SJSA1 (cell line): ENCODE measurements at regions not wholly inside any gene's neighbourhood (a gene's known extent, or its start where the extent isn't known, plus 50 kb on each side); places are given as distances from the start of the nearest gene placed in this dataset.
"Not testable (repeated sequence)": the region's sequence is repeated elsewhere in the genome, so short reads cannot be mapped to it uniquely, and the experiment has no call there.

Experiments
- DNase-seq, 2 experiments: peaks; one replicate each; pipeline ENCODE4 v3.0.0-alpha.2; 2015 to 2020; ENCODE audit warnings: low spot score in 2 of 2, low read depth in 1 of 2
- H3K27ac ChIP-seq: fragments of 250-450 bp; sonication (Bioruptor Pico); 2 replicates; pipeline ENCODE4 v1.5.1; 2020; ENCODE audit warnings: mild to moderate bottlenecking, moderate library complexity
- H3K27me3 ChIP-seq: fragments of 250-450 bp; sonication (Bioruptor Pico); replicated peaks from 2 replicates; pipeline ENCODE4 v1.5.1; 2020; ENCODE audit warnings: mild to moderate bottlenecking, moderate library complexity
- H3K36me3 ChIP-seq: fragments of 250-450 bp; sonication (Bioruptor Pico); 2 replicates; pipeline ENCODE4 v1.5.1; 2020; ENCODE audit warnings: mild to moderate bottlenecking
- H3K4me1 ChIP-seq: fragments of 250-450 bp; sonication (Bioruptor Pico); replicated peaks from 2 replicates; pipeline ENCODE4 v1.6.1; 2021; ENCODE audit warnings: mild to moderate bottlenecking
- H3K4me3 ChIP-seq: fragments of 250-450 bp; sonication (Bioruptor Pico); 2 replicates; pipeline ENCODE4 v1.5.1; 2020; ENCODE audit warnings: mild to moderate bottlenecking
- H3K9me3 ChIP-seq: fragments of 250-450 bp; sonication (Bioruptor Pico); replicated peaks from 2 replicates; pipeline ENCODE4 v1.5.1; 2020; ENCODE audit warnings: mild to moderate bottlenecking

DNA sequence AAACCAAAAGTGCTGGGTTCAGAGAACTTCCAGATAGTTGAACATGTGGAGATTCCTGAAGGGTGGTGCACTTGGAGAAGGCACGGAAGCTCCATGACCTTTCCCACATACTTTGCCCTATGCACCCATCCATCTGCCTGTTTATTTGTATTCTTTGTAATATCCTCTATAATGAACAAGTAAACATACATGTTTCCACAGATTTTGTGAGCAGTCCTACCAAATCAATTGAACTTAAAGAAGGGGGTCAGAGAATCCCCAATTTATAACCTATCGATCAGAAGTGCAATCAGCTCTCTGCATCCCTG lies 121.4 kb downstream of the ADSS2 start:
- Histone ChIP-seq H3K9me3 (no peaks in the 10 kb centered on the region), H3K36me3 (no peaks in the 10 kb centered on the region), H3K27ac (no peak overlapping the region), H3K4me3 (no peak overlapping the region), H3K27me3 (no peaks in the 10 kb centered on the region), H3K4me1 (peaks cover 23% of the 10 kb centered on the region; the same call in 1 of the 2 replicates)
- DNase-seq: no peak

DNA sequence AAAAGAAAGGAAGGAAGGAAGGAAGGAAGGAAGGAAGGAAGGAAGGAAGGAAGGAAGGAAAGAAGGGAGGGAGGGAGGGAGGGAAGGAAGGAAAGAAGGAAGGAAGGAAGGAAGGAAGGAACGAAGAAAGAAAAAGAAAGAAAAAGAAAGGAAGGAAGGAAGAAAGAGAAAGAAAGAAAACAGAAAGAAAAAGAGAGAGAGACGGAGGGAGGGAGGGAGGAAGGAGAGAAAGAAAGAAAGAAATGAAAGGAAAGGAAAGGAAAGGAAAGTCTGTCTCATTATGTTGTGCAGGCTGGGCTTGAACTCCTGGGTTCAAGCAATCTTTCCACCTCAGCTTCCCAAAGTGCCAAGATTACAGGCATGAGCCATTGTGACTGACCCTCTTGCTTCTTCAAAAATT lies 118.9 kb downstream of the ADSS2 start:
- H3K36me3 ChIP-seq, H3K9me3 ChIP-seq, H3K4me3 ChIP-seq, H3K27me3 ChIP-seq, H3K27ac ChIP-seq, DNase-seq: not testable (repeated sequence)
- peaks cover 20% of the 10 kb centered on the region; the same call in 1 of the 2 replicates for H3K4me1 ChIP-seq

DNA sequence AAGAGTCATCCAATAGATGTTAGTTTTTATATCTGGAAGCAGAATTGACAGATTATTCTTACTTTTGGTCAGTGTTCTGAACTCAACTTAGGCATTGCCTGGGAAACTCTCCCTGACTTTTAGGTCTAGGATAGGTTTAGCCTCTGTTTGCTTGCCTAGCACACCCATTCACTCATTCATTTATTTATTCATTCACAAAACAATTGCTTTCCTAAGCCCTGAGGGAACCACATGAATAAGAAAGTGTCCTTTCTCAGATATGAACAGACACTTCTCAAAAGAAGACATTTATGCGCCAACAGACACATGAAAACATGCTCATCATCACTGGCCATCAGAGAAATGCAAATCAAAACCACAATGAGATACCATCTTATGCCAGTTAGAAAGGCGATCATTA lies 117.4 kb downstream of the ADSS2 start:
- peaks cover 20% of the 10 kb centered on the region; the same call in 1 of the 2 replicates for H3K4me1 ChIP-seq
- not testable (repeated sequence) for DNase-seq, H3K9me3 ChIP-seq, H3K27me3 ChIP-seq, H3K36me3 ChIP-seq, H3K27ac ChIP-seq, H3K4me3 ChIP-seq

DNA sequence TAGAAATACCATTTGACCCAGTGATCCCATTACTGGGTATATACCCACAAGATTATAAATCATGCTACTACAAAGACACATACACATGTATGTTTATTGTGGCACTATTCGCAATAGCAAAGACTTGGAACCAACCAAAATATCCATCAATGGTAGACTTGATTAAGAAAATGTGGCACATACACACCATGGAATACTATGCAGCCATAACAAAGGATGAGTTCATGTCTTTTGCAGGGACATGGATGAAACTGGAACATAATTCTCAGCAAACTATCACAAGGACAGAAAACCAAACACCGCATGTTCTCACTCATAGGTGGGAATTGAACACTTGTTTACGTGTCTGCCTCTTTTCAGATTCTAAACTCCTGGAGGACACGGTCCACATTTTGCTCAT lies 116.9 kb downstream of the ADSS2 start:
- not testable (repeated sequence) for H3K27ac ChIP-seq, H3K27me3 ChIP-seq, H3K4me3 ChIP-seq, H3K9me3 ChIP-seq, DNase-seq, H3K36me3 ChIP-seq
- H3K4me1 ChIP-seq: peaks cover 20% of the 10 kb centered on the region; the same call in 1 of the 2 replicates

DNA sequence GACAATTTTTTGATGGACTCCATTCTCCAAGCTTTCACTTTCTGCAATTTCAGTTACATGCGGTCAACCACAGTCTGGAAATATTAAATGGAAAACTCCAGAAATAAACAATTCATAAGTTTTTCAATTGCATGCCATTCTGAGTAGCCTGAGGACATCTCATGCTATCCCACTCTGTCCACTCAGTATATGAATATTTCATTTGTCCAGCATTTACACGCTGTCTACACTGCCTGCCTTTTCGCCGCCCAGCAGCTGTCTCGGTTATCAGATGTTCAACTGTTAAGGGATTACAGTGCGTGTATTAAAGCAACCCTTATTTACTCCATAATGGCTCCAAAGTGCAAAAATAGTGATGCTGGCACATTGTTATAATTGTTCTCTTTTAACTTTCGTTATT lies 116.3 kb downstream of the ADSS2 start:
- Histone ChIP-seq H3K4me1 (peaks cover 20% of the 10 kb centered on the region; the same call in 1 of the 2 replicates), H3K36me3 (no peaks in the 10 kb centered on the region), H3K27me3 (no peaks in the 10 kb centered on the region), H3K4me3 (no peak overlapping the region), H3K9me3 (no peaks in the 10 kb centered on the region), H3K27ac (no peak overlapping the region)
- DNase-seq: peak in 1 of 2 experiments; percentile 25

DNA sequence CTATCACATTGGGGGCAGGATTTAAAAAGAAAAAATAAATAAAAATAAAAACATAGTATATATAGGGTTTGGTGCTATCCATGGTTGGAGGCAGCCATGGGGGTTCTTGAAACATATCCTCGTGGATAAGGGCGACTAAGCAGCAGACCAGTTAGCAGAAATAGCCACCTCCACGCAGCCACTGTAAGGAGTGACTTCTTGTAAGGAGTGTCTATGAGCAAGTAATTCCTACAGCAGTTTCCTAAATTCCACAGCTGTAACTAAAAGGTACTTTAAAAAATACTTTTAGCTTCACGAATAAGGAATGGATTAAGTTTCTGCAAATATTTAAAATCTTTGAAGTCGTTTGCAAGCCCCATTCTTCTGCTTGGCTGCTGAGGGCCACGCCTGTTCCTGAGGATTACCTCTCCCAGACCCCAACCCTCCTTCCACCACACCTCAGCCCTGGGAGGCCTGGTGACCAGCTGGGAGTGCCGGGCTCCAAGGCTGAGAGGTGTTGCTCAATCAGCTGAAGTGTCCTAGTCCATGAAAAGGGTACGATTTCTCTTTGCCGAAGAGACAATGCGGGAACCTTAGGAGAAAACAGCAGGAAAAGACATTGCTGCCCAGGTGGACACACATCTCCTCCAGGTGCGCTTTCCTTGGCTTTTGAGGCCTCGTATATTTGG lies 115.3 kb downstream of the ADSS2 start:
- Histone ChIP-seq H3K4me1 (peaks cover 26% of the 10 kb centered on the region), H3K9me3 (no peaks in the 10 kb centered on the region), H3K27me3 (no peaks in the 10 kb centered on the region), H3K4me3 (no peak overlapping the region), H3K36me3 (no peaks in the 10 kb centered on the region), H3K27ac (no peak overlapping the region)
- DNase-seq: no peak

DNA sequence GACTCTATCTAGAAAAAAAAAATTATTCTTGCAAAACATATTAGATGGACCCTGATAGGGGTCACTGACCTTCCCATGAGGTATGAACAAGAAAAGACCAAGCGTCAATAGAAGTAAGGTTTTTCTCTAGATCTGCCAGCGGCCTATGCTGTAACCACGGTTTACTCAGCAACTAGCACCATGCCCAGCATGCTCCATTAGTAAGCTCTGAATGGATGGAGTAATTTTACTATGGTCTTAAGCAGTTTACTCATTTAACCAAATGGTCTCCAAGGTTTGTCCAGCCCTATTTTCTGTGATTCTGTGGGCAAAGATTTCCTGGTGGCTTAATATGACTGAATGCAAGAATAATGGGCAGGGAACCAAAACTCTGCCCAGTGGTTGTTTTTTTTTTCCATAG lies 113.9 kb downstream of the ADSS2 start:
- Histone ChIP-seq H3K4me3 (no peak overlapping the region), H3K36me3 (no peaks in the 10 kb centered on the region), H3K9me3 (no peaks in the 10 kb centered on the region), H3K27ac (no peak overlapping the region), H3K4me1 (peaks cover 35% of the 10 kb centered on the region), H3K27me3 (no peaks in the 10 kb centered on the region)
- no peak for DNase-seq

DNA sequence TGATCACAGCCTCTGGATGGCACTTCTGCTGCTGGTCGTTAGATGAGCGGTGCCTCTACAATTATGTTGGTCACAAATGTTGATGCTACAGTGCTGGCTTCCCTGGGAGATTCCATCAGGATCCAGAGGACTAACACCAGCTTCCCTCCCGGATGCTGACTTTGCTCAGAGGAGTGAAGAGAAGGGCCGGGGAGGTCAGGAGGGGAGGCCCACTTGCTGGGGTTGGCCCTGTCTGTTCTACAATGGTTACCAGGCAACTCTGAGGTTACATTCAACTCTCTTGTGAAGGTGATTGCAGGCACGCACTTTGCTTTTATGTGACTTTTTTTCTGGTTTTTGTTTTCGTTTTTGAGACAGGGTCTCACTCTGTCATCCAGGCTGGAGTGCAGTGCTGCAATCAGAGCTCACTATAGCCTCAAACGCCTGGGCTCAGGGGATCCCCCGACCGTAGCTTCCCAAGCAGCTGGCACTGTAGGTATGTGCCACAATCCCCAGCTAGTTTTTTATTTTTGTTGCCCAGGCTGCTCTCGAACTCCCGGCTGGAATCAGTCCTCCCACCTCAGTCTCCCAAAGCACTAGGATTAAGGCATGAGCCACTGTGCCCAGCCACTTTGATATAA lies 112.5 kb downstream of the ADSS2 start:
- no peak for DNase-seq

DNA sequence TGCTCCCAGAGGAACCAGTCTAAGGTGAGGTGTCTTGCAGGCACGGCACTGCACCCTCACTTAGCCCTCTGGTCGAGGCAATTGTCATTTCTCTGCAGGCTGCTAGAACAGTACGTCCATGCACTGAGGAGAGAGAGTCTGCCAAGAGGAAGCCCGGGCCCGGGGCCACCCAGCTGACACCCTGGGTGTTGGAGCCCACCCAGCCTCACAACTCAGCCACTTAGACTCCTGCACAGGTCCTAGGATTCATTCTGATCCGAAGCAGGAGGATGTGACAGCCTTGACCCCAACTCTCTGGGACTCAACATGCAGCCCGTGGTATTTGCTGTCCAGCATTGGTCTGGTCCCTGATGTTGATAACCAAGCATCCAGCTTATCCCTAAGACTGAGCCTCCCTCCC lies 111.9 kb downstream of the ADSS2 start:
- H3K27me3 ChIP-seq: no peaks in the 10 kb centered on the region
- no peaks in the 10 kb centered on the region for H3K9me3 ChIP-seq
- DNase-seq: no peak
- H3K36me3 ChIP-seq: no peaks in the 10 kb centered on the region
- peaks cover 18% of the 10 kb centered on the region for H3K4me1 ChIP-seq
- no peak overlapping the region for H3K4me3 ChIP-seq
- H3K27ac ChIP-seq: no peak overlapping the region

More for the DNA sequence above, 112.5 kb downstream of the ADSS2 start:
- no peaks in the 10 kb centered on the region for H3K9me3 ChIP-seq
- H3K27ac ChIP-seq: no peak overlapping the region
- H3K36me3 ChIP-seq: no peaks in the 10 kb centered on the region
- H3K4me1 ChIP-seq: peaks cover 21% of the 10 kb centered on the region
- no peak overlapping the region for H3K4me3 ChIP-seq
- H3K27me3 ChIP-seq: no peaks in the 10 kb centered on the region

DNA sequence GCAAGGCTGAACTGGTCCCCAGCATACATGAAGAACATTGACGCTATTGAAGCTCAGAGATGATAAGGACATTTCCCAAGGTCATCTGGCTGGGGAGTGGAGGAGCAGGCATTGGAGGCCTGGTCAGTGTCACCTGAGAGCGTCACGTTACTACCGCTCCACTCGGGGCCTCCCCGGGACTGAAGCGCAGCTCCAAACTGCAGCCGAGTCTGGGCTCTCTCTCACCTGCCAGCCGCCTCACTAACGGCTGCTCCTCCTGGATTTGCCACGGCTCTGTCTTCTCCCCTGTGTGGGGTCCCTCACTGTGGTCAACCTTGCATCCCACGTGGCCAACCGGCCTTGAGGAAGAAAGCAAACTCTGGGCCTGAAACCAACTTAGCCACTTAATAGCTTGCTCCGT lies 111.3 kb downstream of the ADSS2 start:
- H3K9me3 ChIP-seq: no peaks in the 10 kb centered on the region
- peaks cover 18% of the 10 kb centered on the region for H3K4me1 ChIP-seq
- H3K4me3 ChIP-seq: no peak overlapping the region
- no peak overlapping the region for H3K27ac ChIP-seq
- no peaks in the 10 kb centered on the region for H3K36me3 ChIP-seq
- H3K27me3 ChIP-seq: no peaks in the 10 kb centered on the region
- no peak for DNase-seq

DNA sequence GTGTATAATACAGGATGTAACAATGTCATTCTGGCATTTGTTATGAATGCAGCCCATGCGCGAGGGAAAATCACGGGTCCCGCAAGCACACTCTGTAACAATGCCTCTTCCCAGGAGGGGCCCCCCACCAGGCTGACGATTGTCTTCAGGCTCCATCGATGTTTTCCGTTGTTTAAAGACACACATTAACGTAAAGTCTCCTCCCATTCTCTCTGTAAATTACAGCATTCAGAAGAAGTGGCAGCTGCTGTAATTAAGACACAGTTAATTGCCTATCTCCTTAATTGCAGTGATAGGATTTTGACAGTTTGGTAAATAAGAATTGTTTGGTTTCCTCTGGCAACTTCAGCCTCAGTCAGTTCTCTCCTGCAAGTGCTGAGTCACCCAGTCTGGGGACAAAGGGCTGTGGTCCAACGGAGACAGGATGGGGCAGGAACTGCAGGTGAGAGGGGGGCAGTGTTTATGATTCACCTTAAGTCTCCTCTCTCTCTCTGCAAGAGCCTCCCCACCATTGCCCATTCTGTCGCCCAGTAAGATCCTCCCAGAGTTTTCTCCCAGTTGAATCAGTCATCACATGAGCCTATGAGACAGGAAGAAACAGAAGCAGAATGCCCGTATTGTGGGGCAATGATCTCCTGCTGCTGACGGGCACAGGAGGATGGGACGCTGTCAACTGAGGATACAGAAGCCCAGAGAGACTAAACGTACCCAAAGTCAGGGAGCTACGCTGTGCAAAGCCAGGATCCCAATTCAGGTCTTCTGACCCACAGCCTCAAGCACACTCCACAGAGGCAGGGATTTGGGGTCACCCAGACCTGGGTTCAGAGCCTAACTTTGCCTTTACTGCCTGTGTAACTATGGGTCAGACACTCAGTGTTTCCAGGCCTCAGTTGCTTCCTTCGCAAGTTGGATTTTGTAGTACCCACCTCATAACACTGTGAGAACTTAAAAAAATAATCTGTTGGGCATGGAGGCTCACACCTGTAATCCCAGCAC lies 110.0 kb downstream of the ADSS2 start:
- no peak overlapping the region for H3K4me3 ChIP-seq
- DNase-seq: peak; percentile 67 to 70
- H3K9me3 ChIP-seq: no peaks in the 10 kb centered on the region
- H3K27me3 ChIP-seq: no peaks in the 10 kb centered on the region
- H3K36me3 ChIP-seq: no peaks in the 10 kb centered on the region
- H3K27ac ChIP-seq: peak overlapping the region; percentile 84
- peaks cover 15% of the 10 kb centered on the region for H3K4me1 ChIP-seq

DNA sequence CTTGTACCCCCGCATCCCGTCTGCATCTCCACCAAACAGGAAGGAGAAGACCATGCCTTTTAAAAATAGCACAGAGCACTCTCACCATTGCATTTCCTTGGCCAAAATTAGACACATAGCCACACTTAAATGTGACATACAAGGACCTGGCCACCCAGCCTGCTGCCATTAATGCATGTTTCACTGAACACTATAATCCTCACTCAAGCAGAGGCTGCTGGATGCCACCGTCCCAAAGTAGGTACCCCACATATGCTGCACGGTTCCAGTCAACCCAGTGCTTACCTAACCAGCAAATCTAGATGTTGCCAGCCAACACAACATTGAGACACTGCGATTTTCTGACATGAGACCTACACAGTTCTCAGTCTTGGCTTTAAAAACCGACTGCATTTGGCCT lies 107.7 kb downstream of the ADSS2 start:
- Histone ChIP-seq H3K27me3 (no peaks in the 10 kb centered on the region), H3K4me1 (peaks cover 32% of the 10 kb centered on the region), H3K27ac (no peak overlapping the region), H3K4me3 (no peak overlapping the region), H3K9me3 (no peaks in the 10 kb centered on the region), H3K36me3 (no peaks in the 10 kb centered on the region)
- no peak for DNase-seq

DNA sequence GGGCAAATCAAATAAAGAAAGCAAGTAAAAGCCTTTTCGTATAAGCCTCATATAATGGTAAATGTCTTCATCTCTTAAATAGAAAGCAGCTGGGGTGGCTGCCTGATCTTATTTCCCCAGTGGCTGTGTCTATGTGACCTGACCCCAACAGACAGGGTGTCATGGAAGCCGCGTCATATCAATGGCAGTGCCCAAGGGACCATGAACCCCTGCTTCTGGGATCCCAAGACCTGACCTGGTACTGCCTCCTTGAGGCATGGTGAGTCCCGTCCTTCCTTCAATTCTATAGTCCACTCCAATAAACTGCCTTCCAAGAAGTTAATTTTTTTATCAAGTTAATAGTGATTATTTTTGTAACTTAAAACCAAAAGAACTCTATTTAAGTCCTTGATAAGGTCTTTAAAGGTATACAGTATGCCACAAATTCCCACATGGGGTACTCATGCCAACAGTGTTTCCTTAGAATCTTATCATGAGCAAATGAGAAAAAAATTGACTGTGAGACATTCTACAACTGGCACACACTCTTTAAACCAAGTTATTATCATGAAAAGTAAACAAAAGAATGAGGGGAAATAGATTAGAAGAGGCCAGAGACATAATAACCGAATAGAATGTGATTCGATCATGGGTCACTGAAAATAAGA lies 104.6 kb downstream of the ADSS2 start:
- H3K27ac ChIP-seq: no peak overlapping the region
- H3K4me3 ChIP-seq: no peak overlapping the region
- DNase-seq: no peak
- H3K27me3 ChIP-seq: no peaks in the 10 kb centered on the region
- H3K9me3 ChIP-seq: no peaks in the 10 kb centered on the region
- no peaks in the 10 kb centered on the region for H3K36me3 ChIP-seq
- H3K4me1 ChIP-seq: peaks cover 23% of the 10 kb centered on the region
